Esophagus muscularis mucosa (tissue), 4 donors: ENCODE measurements at regions not wholly inside any gene's neighbourhood (a gene's known extent, or its start where the extent isn't known, plus 50 kb on each side); places are given as distances from the start of the nearest gene placed in this dataset.
"Not testable (repeated sequence)": the region's sequence is repeated elsewhere in the genome, so short reads cannot be mapped to it uniquely, and the experiment has no call there.

ENCODE experiments used
- CTCF ChIP-seq, 3 experiments: fragments of 200-600 bp in 2 of 3; fragments of 450-650 bp in 1 of 3; sonication (generic) in 2 of 3; IDR thresholded peaks; one replicate each; pipeline ENCODE4 v1.5.1; 2017 to 2019; ENCODE audit warnings: antibody characterized with exemption in 3 of 3, mild to moderate bottlenecking in 2 of 3, moderate library complexity in 1 of 3
- EP300 ChIP-seq: sonication (generic); formaldehyde crosslinking; IDR thresholded peaks from one replicate; pipeline ENCODE4 v1.6.1; 2017; ENCODE audit warnings: antibody characterized with exemption
- POLR2A ChIP-seq: fragments of 450-650 bp; IDR thresholded peaks from one replicate; pipeline ENCODE4 v1.6.1; 2017; ENCODE audit warnings: antibody characterized with exemption, moderate library complexity, mild to moderate bottlenecking, low read depth
- POLR2AphosphoS5 ChIP-seq, 2 donors: sonication (generic); formaldehyde crosslinking; IDR thresholded peaks; one replicate each; pipeline ENCODE4 v1.6.1; 2017; ENCODE audit warnings: antibody characterized with exemption in 2 of 2

- not testable (repeated sequence) for TF ChIP-seq CTCF (IDR thresholded peaks at IDR 0.05); POLR2AphosphoS5 (IDR thresholded peaks at IDR 0.05); EP300; POLR2A
Observed at GRCh38 chr18:14393563-14394103, 149.8 kb downstream of the POTEC start.
